Frontal cortex (tissue), 3 donors: ENCODE measurements at regions not wholly inside any gene's neighbourhood (a gene's known extent, or its start where the extent isn't known, plus 50 kb on each side); places are given as distances from the start of the nearest gene placed in this dataset.
"Not testable (repeated sequence)": the region's sequence is repeated elsewhere in the genome, so short reads cannot be mapped to it uniquely, and the experiment has no call there.

Source experiments
- DNase-seq, 2 donors: peaks; one replicate each; pipeline ENCODE4 v3.0.0; 2012; ENCODE audit warnings: low spot score in 2 of 2
- FAIRE-seq: peaks from 2 replicates; lab custom pipeline; 2012; peaks lifted over from hg19 to GRCh38; lab: Jason Lieb, UNC
- donor health status: control.
- donor health status: control.
- donor health status: control.

DNA sequence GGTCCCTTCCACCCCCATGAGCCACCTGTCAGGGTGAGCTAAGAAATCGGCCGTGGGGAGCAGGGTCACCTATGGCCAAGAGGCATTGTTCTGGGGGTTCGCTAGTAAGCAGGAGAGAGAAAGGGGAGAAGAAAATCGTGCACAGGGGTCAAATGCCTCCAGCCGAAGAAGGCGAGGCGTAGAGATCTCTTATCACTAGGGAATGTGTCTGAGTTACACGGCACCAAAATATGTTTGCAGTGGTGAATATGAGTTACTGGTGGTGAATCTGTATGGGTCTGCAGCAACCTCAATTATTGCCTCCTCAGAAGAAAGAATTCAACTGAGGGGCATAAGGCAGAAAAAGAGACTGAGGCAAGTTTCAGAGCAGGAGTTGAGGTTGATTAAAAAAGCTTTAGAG is 54.2 kb upstream of the RABGAP1L start:
- FAIRE-seq (no peak), DNase-seq (no peak)

- FAIRE-seq = no peak
Observed at GRCh38 chr1:174103766-174104165, 55.6 kb upstream of the RABGAP1L start.

GRCh38 chr1:174101976-174102375 is 57.3 kb upstream of the RABGAP1L start:
- not testable (repeated sequence) for DNase-seq, FAIRE-seq

More at GRCh38 chr1:174103766-174104165, 55.6 kb upstream of the RABGAP1L start:
- no peak for DNase-seq

GRCh38 chr1:174097426-174097825 is 61.9 kb upstream of the RABGAP1L start:
- DNase-seq (no peak), FAIRE-seq (no peak)

GRCh38 chr1:174093789-174094188 is 65.5 kb upstream of the RABGAP1L start:
- DNase-seq, FAIRE-seq: not testable (repeated sequence)

DNA sequence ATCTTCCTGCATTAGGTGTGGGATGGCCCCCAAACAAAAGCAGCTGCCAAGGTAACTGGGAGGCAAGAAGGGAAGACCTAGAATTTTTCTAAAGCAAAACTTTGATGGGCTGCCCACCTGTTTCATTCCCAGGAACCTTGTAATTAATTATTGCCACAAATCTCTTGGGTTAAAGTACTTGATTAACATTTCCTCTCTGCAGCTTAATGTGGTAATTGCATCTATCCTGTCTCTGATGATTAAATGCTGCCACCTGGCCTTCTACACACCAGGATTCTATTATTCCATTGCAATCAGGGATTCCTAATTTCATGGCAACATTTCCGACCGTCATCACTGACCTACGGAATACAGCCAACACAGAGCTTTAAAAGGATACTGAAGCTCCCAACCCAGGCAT is 68.3 kb upstream of the RC3H1 start:
- FAIRE-seq (no peak), DNase-seq (no peak)

DNA sequence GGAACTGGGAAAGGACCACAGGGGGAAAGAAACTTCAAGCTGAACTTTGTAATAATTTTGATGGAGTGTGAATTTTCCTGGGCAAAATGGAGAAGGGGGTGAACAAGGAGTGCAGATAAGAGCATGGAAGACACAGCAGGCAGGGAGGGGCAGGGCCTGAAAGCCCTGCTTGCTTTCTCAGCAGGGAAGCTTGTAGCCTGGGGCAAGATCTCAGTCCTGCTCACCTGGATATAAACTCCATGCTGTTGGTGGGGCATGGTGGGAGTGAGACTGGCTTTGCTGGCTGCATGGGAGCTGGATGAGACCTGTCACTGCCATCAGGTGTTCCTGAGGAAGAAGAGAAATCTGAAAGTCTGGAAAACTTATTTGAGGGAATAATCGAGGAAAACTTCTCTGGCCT is 58.7 kb upstream of the RC3H1 start:
- DNase-seq = no peak
- FAIRE-seq = no peak

- FAIRE-seq = no peak
- no peak for DNase-seq
Observed at GRCh38 chr1:174079796-174080195, 57.6 kb upstream of the RC3H1 start.

DNA sequence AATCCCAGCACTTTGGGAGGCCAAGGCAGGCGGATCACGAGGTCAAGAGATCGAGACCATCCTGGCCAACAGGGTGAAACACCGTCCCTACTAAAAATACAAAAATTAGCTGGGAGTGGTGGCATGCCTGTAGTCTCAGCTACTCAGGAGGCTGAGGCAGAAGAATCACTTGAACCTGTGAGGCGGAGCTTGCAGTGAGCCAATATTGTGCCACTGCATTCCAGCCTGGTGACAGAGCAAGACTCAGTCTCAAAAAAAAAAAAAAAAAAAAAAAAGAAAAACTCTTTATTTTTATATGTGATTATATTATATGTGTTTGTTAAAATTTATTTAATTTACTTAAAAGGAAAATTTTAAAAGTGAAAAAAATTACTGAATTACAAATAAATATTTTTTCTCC is 56.8 kb upstream of the RC3H1 start:
- DNase-seq, FAIRE-seq: not testable (repeated sequence)

GRCh38 chr1:174077749-174078490 is 55.8 kb upstream of the RC3H1 start:
- FAIRE-seq (no peak), DNase-seq (no peak)

DNA sequence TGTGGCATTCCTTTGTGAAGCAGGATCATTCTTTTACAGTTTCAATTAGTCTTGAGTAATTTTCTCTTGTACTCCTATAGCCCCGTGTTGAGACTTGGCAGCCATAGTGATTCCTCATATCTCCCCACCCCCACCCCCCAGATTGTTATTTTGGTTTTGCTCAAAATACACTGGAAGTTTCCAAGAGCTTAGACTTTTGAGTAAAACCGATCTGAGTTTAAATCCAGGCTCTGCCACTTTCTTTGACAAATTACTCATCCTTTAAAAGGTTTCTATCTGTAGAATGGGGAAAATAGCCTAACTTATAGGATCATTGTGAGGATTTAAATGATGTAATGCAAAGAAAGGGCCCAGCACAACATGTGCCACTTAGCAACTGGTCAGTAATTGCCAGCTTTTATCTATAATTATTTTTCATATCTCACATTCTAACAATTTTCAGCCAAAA is 53.1 kb upstream of the RC3H1 start:
- FAIRE-seq = no peak
- no peak for DNase-seq

- DNase-seq = no peak
Observed at GRCh38 chr1:174074757-174075156, 52.6 kb upstream of the RC3H1 start.

DNA sequence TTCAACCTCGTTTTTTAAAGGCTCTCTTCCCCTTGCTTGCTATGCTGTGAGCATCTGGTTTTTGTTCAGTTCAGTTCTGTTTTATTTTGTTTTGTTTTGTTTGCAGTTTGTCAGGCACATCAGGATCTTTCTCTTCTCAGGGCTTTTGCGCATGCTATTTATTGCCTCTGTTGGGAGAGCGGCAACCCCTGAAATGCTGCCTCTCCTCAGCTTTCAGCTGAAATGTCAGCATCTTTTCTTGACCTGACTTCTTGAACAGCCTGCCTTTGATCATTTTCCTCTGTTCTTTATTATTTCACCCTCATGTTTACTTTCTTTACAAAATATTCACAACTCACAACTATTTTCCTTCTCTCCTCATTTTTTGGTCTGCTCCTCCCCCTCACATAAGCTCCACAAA is 50.4 kb upstream of the RC3H1 start:
- no peak for FAIRE-seq
- no peak for DNase-seq

More at GRCh38 chr1:174074757-174075156, 52.6 kb upstream of the RC3H1 start:
- peak; percentile 91 for FAIRE-seq
